Spleen (tissue), 11 donors: ENCODE measurements at regions not wholly inside any gene's neighbourhood (a gene's known extent, or its start where the extent isn't known, plus 50 kb on each side); places are given as distances from the start of the nearest gene placed in this dataset.

Experiments
- DNase-seq: peaks from one replicate; pipeline ENCODE4 v3.0.0-alpha.2; 2020
- H3K27ac ChIP-seq, 8 donors: fragments of 200-600 bp; sonication (generic) in 7 of 8; 1 replicate in 4 of 8; 2 replicates in 4 of 8; pipeline versions ENCODE4 v1.5.0 to v1.8.0; 2016 to 2021; ENCODE audit warnings: inconsistent platforms in 4 of 8, mild to moderate bottlenecking in 4 of 8, moderate library complexity in 1 of 8
- H3K27me3 ChIP-seq, 7 donors: fragments of 200-600 bp; sonication (generic) in 6 of 7; replicated peaks in 1 of 7; 1 replicate in 4 of 7; 2 replicates in 3 of 7; pipeline versions ENCODE4 v1.5.0 to v1.8.0; 2016 to 2021; ENCODE audit warnings: inconsistent platforms in 3 of 7, mild to moderate bottlenecking in 1 of 7
- H3K36me3 ChIP-seq, 6 donors: fragments of 200-600 bp; sonication (generic) in 5 of 6; 1 replicate in 4 of 6; 2 replicates in 2 of 6; pipeline versions ENCODE4 v1.5.0 to v1.8.0; 2016 to 2021; ENCODE audit warnings: inconsistent platforms in 2 of 6
- H3K4me1 ChIP-seq, 6 donors: fragments of 200-600 bp; sonication (generic) in 5 of 6; 1 replicate in 3 of 6; 2 replicates in 3 of 6; pipeline versions ENCODE4 v1.5.0 to v1.8.0; 2016 to 2021; ENCODE audit warnings: inconsistent platforms in 3 of 6
- H3K4me3 ChIP-seq, 8 donors: fragments of 200-600 bp; sonication (generic) in 7 of 8; 1 replicate in 4 of 8; 2 replicates in 4 of 8; pipeline versions ENCODE4 v1.5.0 to v1.8.0; 2016 to 2021; ENCODE audit warnings: inconsistent platforms in 4 of 8, mild to moderate bottlenecking in 4 of 8, moderate library complexity in 2 of 8
- H3K9me3 ChIP-seq, 8 donors: fragments of 200-600 bp; sonication (generic) in 7 of 8; 1 replicate in 4 of 8; 2 replicates in 4 of 8; pipeline versions ENCODE4 v1.5.0 to v1.8.0; 2016 to 2021; ENCODE audit warnings: inconsistent platforms in 4 of 8
- CTCF ChIP-seq, 11 experiments: fragments of 200-600 bp in 7 of 11; fragments of 450-650 bp in 4 of 11; sonication (generic) in 4 of 11; IDR thresholded peaks in 8 of 11; conservative IDR thresholded peaks in 3 of 11; 1 replicate in 7 of 11; 2 replicates in 4 of 11; pipeline versions ENCODE4 v1.4.0 to v1.8.0; 2016 to 2021; ENCODE audit warnings: antibody characterized with exemption in 11 of 11, inconsistent platforms in 4 of 11, mild to moderate bottlenecking in 1 of 11
- POLR2A ChIP-seq, 3 donors: fragments of 450-650 bp; IDR thresholded peaks; one replicate each; pipeline ENCODE4 v1.5.1; 2017; ENCODE audit warnings: antibody characterized with exemption in 3 of 3, mild to moderate bottlenecking in 1 of 3
- POLR2AphosphoS5 ChIP-seq, 3 donors: sonication (generic); formaldehyde crosslinking; IDR thresholded peaks; one replicate each; pipeline ENCODE4 v1.5.1; 2017; ENCODE audit warnings: antibody characterized with exemption in 3 of 3
- whole genome bisulfite sequencing, 5 donors: extraction: QIAGEN DNeasy Blood & Tissue Kit in 3 of 5; methylation state at CpG; one replicate each; pipeline versions ENCODE4 v1.1.5 to v1.1.7; 2013 to 2018; 5-methylcytosine and 5-hydroxymethylcytosine counted together
- intact Hi-C: fragments of 100-400 bp; cut with DNase I; formaldehyde crosslinking; loops from one replicate; pipeline ENCODE4 v1.15.0; 2023; ENCODE audit warnings: low total_unique reads
- donor health status: healthy with polysubstance abuse.
- donor health status: DM: no; HTN: no; CAD: no; lungs with moderate emphysema.
- donor health status: DM: no; HTN: no; CAD: no.
- donor health status: Bipolar disorder and iron deficiency.
- donor health status: healthy.
- donor health status: DM: no; HTN: no; CAD: no.
- donor health status: DM: yes; HTN: yes; CAD: no.

DNA sequence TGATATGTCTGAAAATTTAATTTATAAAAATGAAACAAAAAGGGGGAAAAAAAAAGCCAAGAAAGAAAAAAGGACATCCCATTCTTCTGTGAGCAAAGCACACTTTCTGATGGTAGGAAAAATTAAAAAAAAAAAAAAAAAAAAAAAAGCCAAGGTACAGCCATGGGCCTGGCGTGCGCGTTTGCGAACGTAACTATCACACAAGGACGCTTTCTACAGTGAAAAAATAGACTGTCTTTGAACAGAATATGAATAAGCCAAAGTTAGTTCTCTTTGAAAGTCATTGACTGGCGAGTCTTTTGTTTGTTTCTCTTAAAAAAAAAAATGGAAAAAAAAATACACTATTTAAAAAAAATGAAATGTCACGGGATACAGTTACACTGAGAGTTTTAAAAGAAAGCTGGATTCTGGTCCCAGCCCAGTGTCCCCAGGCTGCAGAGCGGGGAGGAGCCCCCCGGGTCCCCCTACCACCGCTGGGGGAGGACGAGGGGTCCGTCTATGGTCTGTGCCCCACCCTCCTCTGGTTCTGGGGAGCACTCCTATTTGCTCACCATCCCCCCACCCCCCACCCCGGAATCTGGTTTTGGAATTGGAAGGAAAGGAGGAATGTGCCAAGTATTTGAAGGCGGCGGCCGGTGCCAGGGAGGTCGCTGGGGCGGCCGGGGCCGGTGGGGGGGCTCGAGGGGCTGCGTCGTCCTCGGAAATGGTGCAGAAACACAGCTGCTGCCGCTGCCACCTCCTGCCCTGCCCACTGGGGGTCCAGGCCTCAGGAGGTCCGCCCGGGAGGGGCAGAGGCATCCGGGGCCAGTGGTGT lies 134.5 kb downstream of the PTPRS start:
- Histone ChIP-seq H3K9me3 (peaks cover 0 to 27% (median 25%) of the 10 kb centered on the region in 8 donors), H3K27me3 (no peaks in the 10 kb centered on the region), H3K4me1 (peaks cover 0 to 5% (median 0%) of the 10 kb centered on the region in 6 donors), H3K36me3 (peaks cover 0 to 33% (median 6%) of the 10 kb centered on the region in 6 donors), H3K27ac (peak overlapping the region in 1 of 8 donors; percentile 84), H3K4me3 (no peak overlapping the region)
- no peak for DNase-seq
- WGBS, 5 donors: 70 to 86% (median 83%) methylated on average over 19 to 29 of the region's 29 CpGs
- TF ChIP-seq CTCF (IDR thresholded peaks at IDR 0.05 in 8 of 11, conservative IDR thresholded peaks at IDR 0.05 in 3 of 11) (no peak), POLR2A (IDR thresholded peaks at IDR 0.05) (no peak), POLR2AphosphoS5 (IDR thresholded peaks at IDR 0.05) (no peak)
- intact Hi-C loops: no loop called here

GRCh38 chr19:5205381-5205780 lies 135.2 kb downstream of the PTPRS start:
- H3K27me3 ChIP-seq: no peaks in the 10 kb centered on the region
- peaks cover 0 to 25% (median 0%) of the 10 kb centered on the region in 6 donors for H3K36me3 ChIP-seq
- H3K27ac ChIP-seq: peak overlapping the region in 2 of 8 donors; percentile 43 to 84
- intact Hi-C loops: no loop called here
- DNase-seq: no peak
- 76 to 81% (median 78%) methylated on average over 13 of the region's 13 CpGs for WGBS, 5 donors
- H3K9me3 ChIP-seq: peaks cover 0 to 35% (median 32%) of the 10 kb centered on the region in 8 donors
- peaks cover 0 to 5% (median 0%) of the 10 kb centered on the region in 6 donors for H3K4me1 ChIP-seq
- H3K4me3 ChIP-seq: peak overlapping the region in 1 of 8 donors; percentile 1
- no peak for TF ChIP-seq POLR2A (IDR thresholded peaks at IDR 0.05)
- no peak for TF ChIP-seq POLR2AphosphoS5 (IDR thresholded peaks at IDR 0.05)
- no peak for TF ChIP-seq CTCF (IDR thresholded peaks at IDR 0.05 in 8 of 11, conservative IDR thresholded peaks at IDR 0.05 in 3 of 11)

DNA sequence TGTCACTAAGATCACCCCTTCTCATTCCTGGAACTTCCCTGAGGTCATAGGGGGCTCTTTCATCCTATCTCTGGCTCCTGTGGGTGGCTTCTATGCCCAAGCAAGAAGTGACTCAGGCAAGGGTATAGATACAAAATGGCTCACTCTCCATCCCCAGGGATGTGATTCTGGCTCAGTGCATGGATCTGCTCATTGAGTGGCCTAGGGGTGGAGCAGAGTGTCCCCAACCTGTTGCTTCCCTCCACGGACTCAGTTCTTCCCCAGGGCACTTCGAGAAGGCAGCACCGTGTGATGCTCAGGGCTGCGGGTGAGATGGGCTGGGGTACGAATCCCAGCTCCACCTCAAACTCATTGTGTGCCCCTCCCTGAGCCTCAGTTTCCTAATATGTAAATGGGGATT lies 136.4 kb downstream of the PTPRS start:
- WGBS, 5 donors: 95 to 97% (median 96%) methylated on average over 5 of the region's 5 CpGs
- intact Hi-C loops: no loop called here
- peaks cover 0 to 5% (median 0%) of the 10 kb centered on the region in 6 donors for H3K4me1 ChIP-seq
- H3K9me3 ChIP-seq: peaks cover 0 to 45% (median 40%) of the 10 kb centered on the region in 8 donors
- no peak for DNase-seq
- H3K27ac ChIP-seq: no peak overlapping the region
- H3K36me3 ChIP-seq: peaks cover 0 to 19% (median 0%) of the 10 kb centered on the region in 6 donors
- H3K4me3 ChIP-seq: no peak overlapping the region
- TF ChIP-seq POLR2AphosphoS5 (IDR thresholded peaks at IDR 0.05) (no peak), POLR2A (IDR thresholded peaks at IDR 0.05) (no peak), CTCF (IDR thresholded peaks at IDR 0.05 in 8 of 11, conservative IDR thresholded peaks at IDR 0.05 in 3 of 11) (no peak)
- no peaks in the 10 kb centered on the region for H3K27me3 ChIP-seq
